HCT116 (cell line): ENCODE measurements at regions not wholly inside any gene's neighbourhood (a gene's known extent, or its start where the extent isn't known, plus 50 kb on each side); places are given as distances from the start of the nearest gene placed in this dataset.

Experiments
- ATAC-seq: fragments of 200-7000 bp; cut with Tn5 transposase; 2 replicates; pipeline ENCODE4 v1.9.1; 2020; ENCODE audit warnings: mild to moderate bottlenecking, moderate library complexity
- BruUV-seq: library from RNA; stranded (reverse); fragments of 400-500 nt; replicated peaks from 2 replicates; lab custom pipeline; 2021; lab: Mats Ljungman, UMichigan
- CTCF ChIA-PET: fragments of 300-600 bp; sonication (Branson Sonifier 250); formaldehyde crosslinking; loops from one replicate; lab custom pipeline; 2021; ENCODE audit warnings: antibody characterized with exemption; lab: Charles Lee
- POLR2A ChIA-PET: fragments of 300-600, 350-600 bp; sonication (Branson Sonifier 250); formaldehyde crosslinking; loops from one replicate; lab custom pipeline; 2021; ENCODE audit warnings: antibody characterized with exemption; lab: Charles Lee
- RAD21 ChIA-PET, 2 experiments: fragments of 300-600 bp; sonication (Branson Sonifier 250); formaldehyde crosslinking; loops; one replicate each; lab custom pipeline; 2023; ENCODE audit warnings: low total read pairs in 2 of 2; ENCODE audit not compliant: uncharacterized antibody in 2 of 2, unreplicated experiment in 2 of 2, low non-redundant PET in 1 of 2; lab: Charles Lee
- DNase-seq: peaks from one replicate; pipeline ENCODE4 v3.0.0-alpha.2; 2010; ENCODE audit warnings: low read depth, low spot score
- H2AFZ ChIP-seq: fragments of 200-600 bp; shearing (Covaris generic), sonication (generic); 2 replicates; pipeline ENCODE4 v1.6.1; 2017; ENCODE audit warnings: low read depth, mixed run types, mixed read lengths, antibody characterized with exemption, low read length; ENCODE audit not compliant: poor library complexity, severe bottlenecking
- H3K27ac ChIP-seq: 2 replicates; pipeline ENCODE4 v1.5.1; 2012; ENCODE audit warnings: low read depth, low read length
- H3K27me3 ChIP-seq: fragments of 200-600 bp; sonication (generic); 2 replicates; pipeline ENCODE4 v1.6.1; 2016; ENCODE audit warnings: mixed run types, low read length, mixed read lengths; ENCODE audit not compliant: insufficient read depth
- H3K36me3 ChIP-seq, 2 experiments: fragments of 200-500 bp in 1 of 2; fragments of 200-600 bp in 1 of 2; sonication (Bioruptor generic) in 1 of 2; sonication (generic) in 1 of 2; 2 replicates each; pipeline versions ENCODE4 v1.5.1 to v1.6.1; 2014 to 2016; ENCODE audit warnings: low read length in 2 of 2, inconsistent platforms in 1 of 2, mixed read lengths in 1 of 2, mixed run types in 1 of 2; ENCODE audit not compliant: insufficient read depth in 2 of 2, control insufficient read depth in 1 of 2
- H3K4me1 ChIP-seq, 2 experiments: fragments of 200-600 bp in 1 of 2; sonication (generic) in 1 of 2; 2 replicates each; pipeline versions ENCODE4 v1.5.1 to v1.6.1; 2012 to 2017; ENCODE audit warnings: low read length in 2 of 2, inconsistent platforms in 1 of 2, mild to moderate bottlenecking in 1 of 2, mixed read lengths in 1 of 2, mixed run types in 1 of 2, moderate library complexity in 1 of 2; ENCODE audit not compliant: insufficient read depth in 2 of 2, control insufficient read depth in 1 of 2
- H3K4me2 ChIP-seq: fragments of 200-600 bp; sonication (generic); 2 replicates; pipeline ENCODE4 v1.6.1; 2017; ENCODE audit warnings: mixed run types, low read length, mixed read lengths
- H3K4me3 ChIP-seq, 2 experiments: fragments of 200-600 bp in 1 of 2; sonication (generic) in 1 of 2; replicated peaks in 1 of 2; 2 replicates each; pipeline ENCODE4 v1.5.1; 2011 to 2016; ENCODE audit warnings: low read length in 2 of 2, control low read depth in 1 of 2, low read depth in 1 of 2, mild to moderate bottlenecking in 1 of 2, mixed read lengths in 1 of 2, mixed run types in 1 of 2
- H3K79me2 ChIP-seq: fragments of 200-600 bp; sonication (generic); 2 replicates; pipeline ENCODE4 v1.6.1; 2017; ENCODE audit warnings: mild to moderate bottlenecking, mixed run types, low read length, moderate library complexity, mixed read lengths; ENCODE audit not compliant: insufficient read depth
- H3K9ac ChIP-seq: fragments of 200-600 bp; sonication (generic); 2 replicates; pipeline ENCODE4 v1.6.1; 2016; ENCODE audit warnings: low read length, mixed read lengths
- H3K9me2 ChIP-seq: fragments of 200-600 bp; sonication (generic), shearing (Covaris generic); 2 replicates; pipeline ENCODE4 v1.6.1; 2017; ENCODE audit warnings: mixed run types, mild to moderate bottlenecking, moderate library complexity; ENCODE audit not compliant: insufficient read depth
- H3K9me3 ChIP-seq, 2 experiments: fragments of 200-500 bp in 1 of 2; fragments of 200-600 bp in 1 of 2; sonication (Bioruptor generic) in 1 of 2; sonication (generic) in 1 of 2; 2 replicates each; pipeline ENCODE4 v1.6.1; 2014 to 2017; ENCODE audit warnings: low read length in 2 of 2, mixed read lengths in 2 of 2, inconsistent platforms in 1 of 2, low read depth in 1 of 2, mild to moderate bottlenecking in 1 of 2, mixed run types in 1 of 2, moderate library complexity in 1 of 2; ENCODE audit not compliant: control insufficient read depth in 1 of 2, insufficient read depth in 1 of 2
- H4K20me1 ChIP-seq: fragments of 200-600 bp; sonication (generic), shearing (Covaris generic); 2 replicates; pipeline ENCODE4 v1.6.1; 2017; ENCODE audit warnings: mixed run types, mild to moderate bottlenecking, moderate library complexity; ENCODE audit not compliant: insufficient read depth
- CBX3 ChIP-seq: IDR thresholded peaks from 2 replicates; pipeline ENCODE4 v1.6.1; 2012; ENCODE audit warnings: low read depth
- CEBPB ChIP-seq: IDR thresholded peaks from 2 replicates; pipeline ENCODE4 v1.6.1; 2012; ENCODE audit warnings: low read depth
- EGR1 ChIP-seq: IDR thresholded peaks from 2 replicates; pipeline ENCODE4 v1.6.1; 2012; ENCODE audit warnings: low read depth
- ELF1 ChIP-seq: IDR thresholded peaks from 2 replicates; pipeline ENCODE4 v1.6.1; 2012; ENCODE audit warnings: low read depth, borderline replicate concordance
- JUND ChIP-seq: IDR thresholded peaks from 2 replicates; pipeline ENCODE4 v1.6.1; 2012
- MAX ChIP-seq: IDR thresholded peaks from 2 replicates; pipeline ENCODE4 v1.6.1; 2012
- POLR2A ChIP-seq: IDR thresholded peaks from 2 replicates; pipeline ENCODE4 v1.7.0; 2011; ENCODE audit warnings: borderline replicate concordance; ENCODE audit not compliant: insufficient read depth, insufficient read length; ENCODE audit errors: extremely low read depth
- POLR2AphosphoS5 ChIP-seq: IDR thresholded peaks from 2 replicates; pipeline ENCODE4 v1.6.1; 2011; ENCODE audit warnings: mild to moderate bottlenecking, low read depth, low read length, moderate library complexity
- RAD21 ChIP-seq: IDR thresholded peaks from 2 replicates; pipeline ENCODE4 v1.6.1; 2012; ENCODE audit warnings: low read depth, mild to moderate bottlenecking
- REST ChIP-seq: IDR thresholded peaks from 2 replicates; pipeline ENCODE4 v1.6.1; 2012; ENCODE audit warnings: low read depth
- SIN3A ChIP-seq: IDR thresholded peaks from 2 replicates; pipeline ENCODE4 v1.6.1; 2012; ENCODE audit warnings: low read depth
- TCF7L2 ChIP-seq: IDR thresholded peaks from 2 replicates; pipeline ENCODE4 v1.7.0; 2011; ENCODE audit warnings: borderline replicate concordance, inconsistent platforms; ENCODE audit not compliant: insufficient read depth, insufficient read length; ENCODE audit errors: extremely low read depth
- ZNF274 ChIP-seq: fragments of 200-500 bp; sonication (Bioruptor generic); IDR thresholded peaks from 2 replicates; pipeline ENCODE4 v1.6.1; 2014; ENCODE audit warnings: mild to moderate bottlenecking, low read depth, low read length, inconsistent platforms
- intact Hi-C: fragments of 100-400 bp; cut with micrococcal nuclease; formaldehyde crosslinking; loops from 2 replicates; pipeline ENCODE4 v1.10.0; 2022
- TF ChIP-seq, protein P1 (sequence below): IDR thresholded peaks from 2 replicates; pipeline ENCODE4 v1.6.1; 2011; ENCODE audit warnings: mild to moderate bottlenecking, low read length, moderate library complexity; ENCODE audit not compliant: insufficient replicate concordance; ENCODE audit errors: extremely low read depth
- TF ChIP-seq, protein P2 (sequence below), 3 experiments: fragments of 200-600 bp in 1 of 3; sonication (generic) in 1 of 3; IDR thresholded peaks in 2 of 3; conservative IDR thresholded peaks in 1 of 3; 2 replicates each; pipeline ENCODE4 v1.5.1; 2012 to 2017; ENCODE audit warnings: low read depth in 2 of 3, low read length in 2 of 3, antibody characterized with exemption in 1 of 3, borderline replicate concordance in 1 of 3, control low read depth in 1 of 3, mild to moderate bottlenecking in 1 of 3, mixed read lengths in 1 of 3, mixed run types in 1 of 3, moderate library complexity in 1 of 3; ENCODE audit not compliant: insufficient read depth in 1 of 3

GRCh38 chr3:74288761-74289160, 325.7 kb downstream of the CNTN3 start:
- no peak for DNase-seq
- H3K9me2 ChIP-seq, result no peaks in the 10 kb centered on the region
- H4K20me1 ChIP-seq, result no peaks in the 10 kb centered on the region
- peaks cover 4 to 24% of the 10 kb centered on the region in 2 experiments; a peak in 3 of 4 replicates for H3K9me3 ChIP-seq
- no peak overlapping the region for H3K27ac ChIP-seq
- intact Hi-C loops, result no loop called here
- H3K27me3 ChIP-seq, result no peaks in the 10 kb centered on the region
- H3K4me1 ChIP-seq, result no peaks in the 10 kb centered on the region
- ChIA-PET CTCF (no interaction called here), RAD21 (no interaction called here), POLR2A (no interaction called here)
- no peak for ATAC-seq
- BruUV-seq, result no TSS peak
- H3K9ac ChIP-seq, result no peak overlapping the region
- H3K4me3 ChIP-seq, result no peak overlapping the region
- no peak overlapping the region for H2AFZ ChIP-seq
- no peak overlapping the region for H3K4me2 ChIP-seq
- no peaks in the 10 kb centered on the region for H3K79me2 ChIP-seq
- no peaks in the 10 kb centered on the region for H3K36me3 ChIP-seq
- no peak for TF ChIP-seq SIN3A
- TF ChIP-seq ZNF274, result no peak
- TF ChIP-seq RAD21, result no peak
- TF ChIP-seq ELF1, result no peak
- no peak for TF ChIP-seq POLR2A
- TF ChIP-seq REST, result no peak
- TF ChIP-seq, protein P1, sequence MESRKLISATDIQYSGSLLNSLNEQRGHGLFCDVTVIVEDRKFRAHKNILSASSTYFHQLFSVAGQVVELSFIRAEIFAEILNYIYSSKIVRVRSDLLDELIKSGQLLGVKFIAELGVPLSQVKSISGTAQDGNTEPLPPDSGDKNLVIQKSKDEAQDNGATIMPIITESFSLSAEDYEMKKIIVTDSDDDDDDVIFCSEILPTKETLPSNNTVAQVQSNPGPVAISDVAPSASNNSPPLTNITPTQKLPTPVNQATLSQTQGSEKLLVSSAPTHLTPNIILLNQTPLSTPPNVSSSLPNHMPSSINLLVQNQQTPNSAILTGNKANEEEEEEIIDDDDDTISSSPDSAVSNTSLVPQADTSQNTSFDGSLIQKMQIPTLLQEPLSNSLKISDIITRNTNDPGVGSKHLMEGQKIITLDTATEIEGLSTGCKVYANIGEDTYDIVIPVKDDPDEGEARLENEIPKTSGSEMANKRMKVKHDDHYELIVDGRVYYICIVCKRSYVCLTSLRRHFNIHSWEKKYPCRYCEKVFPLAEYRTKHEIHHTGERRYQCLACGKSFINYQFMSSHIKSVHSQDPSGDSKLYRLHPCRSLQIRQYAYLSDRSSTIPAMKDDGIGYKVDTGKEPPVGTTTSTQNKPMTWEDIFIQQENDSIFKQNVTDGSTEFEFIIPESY, result no peak
- no peak for TF ChIP-seq JUND
- no peak for TF ChIP-seq EGR1
- TF ChIP-seq, protein P2, sequence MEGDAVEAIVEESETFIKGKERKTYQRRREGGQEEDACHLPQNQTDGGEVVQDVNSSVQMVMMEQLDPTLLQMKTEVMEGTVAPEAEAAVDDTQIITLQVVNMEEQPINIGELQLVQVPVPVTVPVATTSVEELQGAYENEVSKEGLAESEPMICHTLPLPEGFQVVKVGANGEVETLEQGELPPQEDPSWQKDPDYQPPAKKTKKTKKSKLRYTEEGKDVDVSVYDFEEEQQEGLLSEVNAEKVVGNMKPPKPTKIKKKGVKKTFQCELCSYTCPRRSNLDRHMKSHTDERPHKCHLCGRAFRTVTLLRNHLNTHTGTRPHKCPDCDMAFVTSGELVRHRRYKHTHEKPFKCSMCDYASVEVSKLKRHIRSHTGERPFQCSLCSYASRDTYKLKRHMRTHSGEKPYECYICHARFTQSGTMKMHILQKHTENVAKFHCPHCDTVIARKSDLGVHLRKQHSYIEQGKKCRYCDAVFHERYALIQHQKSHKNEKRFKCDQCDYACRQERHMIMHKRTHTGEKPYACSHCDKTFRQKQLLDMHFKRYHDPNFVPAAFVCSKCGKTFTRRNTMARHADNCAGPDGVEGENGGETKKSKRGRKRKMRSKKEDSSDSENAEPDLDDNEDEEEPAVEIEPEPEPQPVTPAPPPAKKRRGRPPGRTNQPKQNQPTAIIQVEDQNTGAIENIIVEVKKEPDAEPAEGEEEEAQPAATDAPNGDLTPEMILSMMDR (IDR thresholded peaks at IDR 0.05 in 2 of 3, conservative IDR thresholded peaks at IDR 0.05 in 1 of 3; ENCODE audit: borderline replicate concordance in 1 of 3, insufficient read depth in 1 of 3, low read depth in 2 of 3, low read length in 2 of 3), result no peak
- TF ChIP-seq MAX, result no peak
- TF ChIP-seq POLR2AphosphoS5, result no peak
- TF ChIP-seq CEBPB, result no peak
- no peak for TF ChIP-seq CBX3
- TF ChIP-seq TCF7L2, result no peak
